ENCODE measurements at regions not wholly inside any gene's neighbourhood (a gene's known extent, or its start where the extent isn't known, plus 50 kb on each side); places are given as distances from the start of the nearest gene placed in this dataset.

DNA sequence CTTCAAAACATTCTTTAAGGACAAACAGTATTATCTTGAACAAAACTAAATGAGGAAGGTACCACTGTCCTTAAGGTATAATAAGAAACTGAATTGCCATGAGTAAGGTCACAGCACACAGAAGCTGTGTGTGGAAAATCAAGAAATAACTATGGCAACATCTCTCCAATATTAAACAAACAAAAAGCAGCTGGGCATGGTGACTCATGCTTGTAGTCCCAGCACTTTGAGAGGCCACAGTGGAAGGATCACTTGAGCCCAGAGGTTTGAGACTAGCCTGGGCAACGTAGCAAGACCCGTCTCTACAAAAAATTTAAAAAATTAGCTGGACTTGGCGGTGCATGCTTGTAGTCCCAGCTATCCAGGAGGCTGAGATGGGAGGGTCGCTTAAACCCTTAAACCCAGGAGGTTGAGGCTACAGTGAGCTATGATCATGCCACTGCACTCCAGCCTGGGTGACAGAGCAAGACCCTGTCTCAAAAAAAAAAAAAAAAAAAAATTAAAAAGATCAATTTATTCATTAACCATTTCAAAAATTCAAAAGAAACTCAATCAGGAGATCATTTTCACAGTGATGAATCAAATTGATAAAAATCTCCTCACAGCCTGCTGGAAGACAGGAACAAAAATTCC lies 195.4 kb downstream of the SKIDA1 start:
- TF ChIP-seq EZH2 (IDR thresholded peaks at IDR 0.05) = no peak
- no peak for TF ChIP-seq POLR2AphosphoS5 (IDR thresholded peaks at IDR 0.05; ENCODE audit: borderline replicate concordance, low read depth, low read length)
- TF ChIP-seq FOXP2 (optimal IDR thresholded peaks at IDR 0.05; ENCODE audit: control extremely low read depth, extremely low read length, insufficient read depth) = no peak

All from SK-N-MC (cell line).